Right cardiac atrium (tissue), 5 donors: ENCODE measurements at regions not wholly inside any gene's neighbourhood (a gene's known extent, or its start where the extent isn't known, plus 50 kb on each side); places are given as distances from the start of the nearest gene placed in this dataset.
"Not testable (repeated sequence)": the region's sequence is repeated elsewhere in the genome, so short reads cannot be mapped to it uniquely, and the experiment has no call there.

Experiments
- ATAC-seq, 2 donors: fragments of 200-7000 bp; cut with Tn5 transposase; one replicate each; pipeline versions ENCODE4 v1.8.0 to v1.9.1; 2020; ENCODE audit warnings: moderate library complexity in 2 of 2, mild to moderate bottlenecking in 1 of 2
- DNase-seq, 3 donors: peaks; one replicate each; pipeline ENCODE4 v3.0.0-alpha.2; 2020
- H3K27ac ChIP-seq: one replicate; pipeline ENCODE4 v1.5.1; 2013; ENCODE audit warnings: mild to moderate bottlenecking, low read length, control low read depth, moderate library complexity
- H3K27me3 ChIP-seq: one replicate; pipeline ENCODE4 v1.6.1; 2013; ENCODE audit not compliant: control insufficient read depth, insufficient read depth
- H3K4me1 ChIP-seq: one replicate; pipeline ENCODE4 v1.6.1; 2013; ENCODE audit warnings: low read length; ENCODE audit not compliant: control insufficient read depth, insufficient read depth
- H3K4me3 ChIP-seq: one replicate; pipeline ENCODE4 v1.5.1; 2013; ENCODE audit warnings: low read length, control low read depth
- H3K9me3 ChIP-seq: one replicate; pipeline ENCODE4 v1.6.1; 2013; ENCODE audit warnings: low read length; ENCODE audit not compliant: control insufficient read depth
- WGBS: extraction: QIAGEN DNeasy Blood & Tissue Kit; methylation state at CpG from one replicate; pipeline ENCODE4 v1.1.7; 2013; 5-methylcytosine and 5-hydroxymethylcytosine counted together
- intact Hi-C, 4 donors: fragments of 100-400 bp; cut with DNase I; formaldehyde crosslinking; loops; one replicate each; pipeline versions ENCODE4 v1.11.0 to v1.14.0; 2022 to 2023
- donor health status: healthy with polysubstance abuse.
- donor health status: DM: no; HTN: yes; CAD: no.
- donor health status: DM: no; HTN: no; CAD: no.
- donor health status: DM: no; HTN: yes; CAD: no; lungs with severe emphysema.
- donor health status: DM: yes; HTN: yes; CAD: no.

DNA sequence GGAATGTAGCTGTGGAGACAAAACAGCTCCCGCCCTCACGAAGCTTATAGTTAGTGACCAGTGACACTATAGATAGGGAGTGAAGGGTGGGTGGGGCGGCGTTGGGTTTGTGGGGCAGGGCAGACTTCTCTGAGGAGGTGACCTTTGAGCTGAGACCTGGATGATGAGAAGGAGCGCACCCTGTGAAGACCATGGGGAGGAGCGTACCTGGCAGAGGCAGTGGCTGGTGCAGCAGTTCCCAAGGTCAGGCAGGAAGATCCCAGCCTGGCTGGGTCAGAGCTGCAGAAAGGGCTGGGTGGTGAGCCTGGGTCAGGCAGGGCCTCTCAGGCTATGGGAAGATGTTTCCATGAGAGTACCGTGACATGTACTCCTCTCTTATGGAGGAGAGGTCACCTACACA is 135.0 kb upstream of the RCN1 start:
- no peaks in the 10 kb centered on the region for H3K9me3 ChIP-seq
- no peaks in the 10 kb centered on the region for H3K27me3 ChIP-seq
- 79% methylated on average over 7 of the region's 7 CpGs for WGBS
- no peak for ATAC-seq
- intact Hi-C loops: no loop called here
- DNase-seq: no peak
- H3K4me1 ChIP-seq: no peaks in the 10 kb centered on the region
- no peak overlapping the region for H3K27ac ChIP-seq
- H3K4me3 ChIP-seq: no peak overlapping the region

DNA sequence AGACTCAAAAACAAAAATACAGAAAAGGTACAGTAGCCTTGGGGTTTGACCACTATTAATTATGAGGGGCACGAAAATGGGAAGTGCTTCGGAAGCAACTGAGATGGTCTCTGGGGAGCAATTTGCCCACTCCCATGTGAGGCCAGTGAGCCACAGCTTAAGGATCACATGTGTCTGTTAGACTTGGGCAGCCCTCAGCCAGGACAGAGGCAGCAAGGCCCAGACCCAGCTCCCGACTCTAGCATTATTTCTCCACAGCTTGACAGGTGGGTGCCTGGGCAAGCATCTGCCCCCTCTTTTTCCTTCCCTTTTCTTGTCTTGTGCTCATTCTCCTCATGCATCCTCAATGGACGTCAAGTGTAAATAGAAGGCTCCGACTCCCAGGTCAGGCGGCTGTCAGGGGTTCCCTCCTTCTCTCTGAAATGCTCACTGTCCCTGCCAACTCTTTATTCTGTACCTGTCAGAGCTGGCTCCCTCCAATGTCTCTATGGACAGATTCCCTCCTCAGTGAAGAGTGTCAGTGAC is 137.0 kb upstream of the RCN1 start:
- 77% methylated on average over 6 of the region's 6 CpGs for WGBS
- ATAC-seq (no peak), DNase-seq (no peak)
- Histone ChIP-seq H3K27me3 (no peaks in the 10 kb centered on the region), H3K4me3 (no peak overlapping the region), H3K4me1 (no peaks in the 10 kb centered on the region), H3K27ac (no peak overlapping the region), H3K9me3 (no peaks in the 10 kb centered on the region)
- intact Hi-C loops: no loop called here

DNA sequence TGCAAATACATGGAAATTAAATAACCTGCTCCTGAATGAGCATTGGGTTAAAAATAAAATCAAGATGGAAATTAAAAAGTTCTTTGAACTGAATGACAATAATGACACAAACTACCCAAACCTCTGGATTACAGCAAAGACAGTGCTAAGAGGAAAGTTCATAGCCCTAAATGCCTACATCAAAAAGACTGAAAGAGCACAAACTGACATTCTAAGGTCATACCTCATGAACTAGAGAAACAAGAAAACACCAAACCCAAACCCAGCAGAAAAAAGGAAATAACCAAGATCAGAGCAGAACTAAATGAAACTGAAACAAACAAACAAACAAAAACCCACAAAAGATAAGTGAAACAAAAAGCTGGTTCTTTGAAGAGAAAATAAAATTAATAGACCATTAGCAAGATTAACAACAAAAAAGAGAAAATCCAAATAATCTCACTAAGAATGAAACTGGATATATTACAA is 138.6 kb upstream of the PAX6 start:
- H3K4me3 ChIP-seq, H3K27me3 ChIP-seq, ATAC-seq, H3K27ac ChIP-seq, H3K9me3 ChIP-seq, H3K4me1 ChIP-seq, intact Hi-C loops, DNase-seq: not testable (repeated sequence)

- Histone ChIP-seq H3K4me1 (no peaks in the 10 kb centered on the region), H3K9me3 (no peaks in the 10 kb centered on the region), H3K27me3 (no peaks in the 10 kb centered on the region), H3K4me3 (no peak overlapping the region), H3K27ac (no peak overlapping the region)
- DNase-seq (no peak), ATAC-seq (no peak)
- 93% methylated on average over 6 of the region's 6 CpGs for WGBS
- intact Hi-C loops: no loop called here
Observed at GRCh38 chr11:31947051-31947450, 135.9 kb upstream of the PAX6 start.

DNA sequence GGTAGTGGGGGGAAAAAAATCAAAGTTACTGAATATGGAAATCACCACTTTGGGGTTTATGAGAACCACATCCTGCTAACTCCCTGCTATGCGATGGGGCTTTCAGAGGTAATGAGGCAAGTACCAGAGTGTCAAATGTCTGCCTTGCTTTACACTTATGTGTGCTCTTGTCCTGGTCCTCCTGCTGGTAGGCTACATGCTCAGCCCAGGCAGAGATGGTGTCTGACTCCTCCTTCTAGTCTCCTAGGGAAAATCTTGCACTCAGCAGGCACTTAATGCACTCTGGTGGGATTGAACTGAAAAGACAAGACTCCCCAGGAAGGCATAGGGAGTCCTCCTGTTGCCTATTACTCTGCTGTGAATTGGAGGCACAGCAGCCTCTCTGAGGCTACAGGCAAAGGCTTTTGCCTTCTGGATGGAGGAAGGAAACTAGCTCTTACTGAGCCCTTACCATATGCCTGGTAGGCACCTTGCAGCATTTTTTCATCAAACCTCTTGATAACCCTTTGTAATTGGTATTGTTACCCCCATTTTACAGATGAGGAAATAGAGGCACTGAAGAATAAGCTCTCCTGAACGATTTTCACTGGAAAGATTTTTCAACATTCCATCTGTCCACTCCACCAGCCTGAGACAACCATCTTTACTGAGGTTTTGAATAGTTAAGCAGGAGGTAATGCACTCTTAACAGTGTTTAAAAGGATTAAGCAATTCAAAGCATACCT is 132.1 kb upstream of the PAX6 start:
- Histone ChIP-seq H3K4me3 (no peak overlapping the region), H3K27me3 (no peaks in the 10 kb centered on the region), H3K4me1 (no peaks in the 10 kb centered on the region), H3K9me3 (no peaks in the 10 kb centered on the region), H3K27ac (no peak overlapping the region)
- intact Hi-C loops: no loop called here
- WGBS: 54% methylated on average over 2 of the region's 2 CpGs
- no peak for ATAC-seq
- no peak for DNase-seq

- peak; percentile 85 to 95 for ATAC-seq
- no peaks in the 10 kb centered on the region for H3K27me3 ChIP-seq
- DNase-seq: peak; percentile 27 to 64 (median 55)
- no peak overlapping the region for H3K4me3 ChIP-seq
- H3K27ac ChIP-seq: peak overlapping the region; percentile 46
- intact Hi-C loops: no loop called here
- H3K4me1 ChIP-seq: no peaks in the 10 kb centered on the region
- WGBS: 39% methylated on average over 4 of the region's 4 CpGs
- H3K9me3 ChIP-seq: no peaks in the 10 kb centered on the region
Observed at GRCh38 chr11:31940371-31941037, 129.4 kb upstream of the PAX6 start.

GRCh38 chr11:31939004-31939403 is 127.9 kb upstream of the PAX6 start:
- H3K4me3 ChIP-seq: no peak overlapping the region
- no peak overlapping the region for H3K27ac ChIP-seq
- no peaks in the 10 kb centered on the region for H3K4me1 ChIP-seq
- no peaks in the 10 kb centered on the region for H3K9me3 ChIP-seq
- WGBS: 44% methylated on average over 3 of the region's 3 CpGs
- no peak for ATAC-seq
- intact Hi-C loops: no loop called here
- no peak for DNase-seq
- no peaks in the 10 kb centered on the region for H3K27me3 ChIP-seq

- WGBS: 78% methylated on average over 1 of the region's 1 CpG
- DNase-seq (no peak), ATAC-seq (no peak)
- no peaks in the 10 kb centered on the region for H3K9me3 ChIP-seq
- no peak overlapping the region for H3K27ac ChIP-seq
- intact Hi-C loops: no loop called here
- no peaks in the 10 kb centered on the region for H3K4me1 ChIP-seq
- no peak overlapping the region for H3K4me3 ChIP-seq
- no peaks in the 10 kb centered on the region for H3K27me3 ChIP-seq
Observed at GRCh38 chr11:31936312-31936711, 125.2 kb upstream of the PAX6 start.

GRCh38 chr11:31932879-31933278 is 121.8 kb upstream of the PAX6 start:
- 27% methylated on average over 9 of the region's 9 CpGs for WGBS
- no peaks in the 10 kb centered on the region for H3K4me1 ChIP-seq
- no peak overlapping the region for H3K4me3 ChIP-seq
- no peak overlapping the region for H3K27ac ChIP-seq
- ATAC-seq (no peak), DNase-seq (no peak)
- H3K27me3 ChIP-seq: no peaks in the 10 kb centered on the region
- intact Hi-C loops: no loop called here
- no peaks in the 10 kb centered on the region for H3K9me3 ChIP-seq

DNA sequence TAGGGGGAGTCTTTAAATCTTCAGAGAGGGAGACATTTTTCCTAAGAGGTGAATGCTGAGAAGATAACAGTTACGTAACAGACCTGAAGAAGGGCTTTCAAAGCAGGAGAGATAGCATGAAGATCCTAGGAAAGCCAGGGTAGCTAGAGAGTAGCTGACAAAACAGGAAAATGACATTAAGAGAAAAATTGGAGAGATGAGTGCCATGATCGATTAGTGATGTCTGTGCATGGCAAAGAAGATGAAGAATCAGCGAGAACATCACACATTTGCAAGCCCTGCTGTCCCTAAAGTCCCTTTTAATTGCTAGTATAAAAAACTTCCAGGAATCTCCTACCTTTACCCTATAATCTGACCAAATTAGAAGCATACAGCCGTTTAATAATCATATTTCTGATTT is 116.9 kb upstream of the PAX6 start:
- Histone ChIP-seq H3K27ac (no peak overlapping the region), H3K9me3 (no peaks in the 10 kb centered on the region), H3K4me1 (no peaks in the 10 kb centered on the region), H3K4me3 (no peak overlapping the region), H3K27me3 (no peaks in the 10 kb centered on the region)
- intact Hi-C loops: no loop called here
- 74% methylated on average over 4 of the region's 4 CpGs for WGBS
- ATAC-seq (no peak), DNase-seq (no peak)

- Histone ChIP-seq H3K4me3 (no peak overlapping the region), H3K27me3 (no peaks in the 10 kb centered on the region), H3K27ac (no peak overlapping the region), H3K9me3 (no peaks in the 10 kb centered on the region), H3K4me1 (no peaks in the 10 kb centered on the region)
- intact Hi-C loops: no loop called here
- ATAC-seq: no peak
- WGBS: 49% methylated on average over 3 of the region's 3 CpGs
- no peak for DNase-seq
Observed at GRCh38 chr11:31926816-31927528, 115.8 kb upstream of the PAX6 start.
